GM12878 (cell line): ENCODE measurements at regions not wholly inside any gene's neighbourhood (a gene's known extent, or its start where the extent isn't known, plus 50 kb on each side); places are given as distances from the start of the nearest gene placed in this dataset.

ENCODE experiments used
- ATAC-seq: fragments of 200-7000 bp; cut with Tn5 transposase; 3 replicates; pipeline ENCODE4 v1.9.1; 2020; ENCODE audit warnings: mild to moderate bottlenecking, moderate library complexity
- BruUV-seq: library from RNA; stranded (reverse); fragments of 400-500 nt; replicated peaks from 2 replicates; lab custom pipeline; 2021; lab: Mats Ljungman, UMichigan
- CTCF ChIA-PET: fragments of 300-600 bp; sonication (Branson Sonifier 250); formaldehyde crosslinking; extraction: SDS; loops from one replicate; lab custom pipeline; 2021; ENCODE audit warnings: inconsistent platforms; lab: Yijun Ruan, JAX
- POLR2A ChIA-PET: fragments of 350-600 bp; formaldehyde crosslinking; extraction: SDS; loops from one replicate; lab custom pipeline; 2021; ENCODE audit warnings: inconsistent platforms; lab: Charles Lee
- RAD21 ChIA-PET: fragments of 300-600 bp; sonication (Branson Sonifier 250); formaldehyde crosslinking; loops from one replicate; lab custom pipeline; 2023; ENCODE audit warnings: antibody characterized with exemption; ENCODE audit not compliant: unreplicated experiment; lab: Charles Lee
- SMC1A ChIA-PET: fragments of 300-600 bp; sonication (Branson Sonifier 250); formaldehyde crosslinking; loops from one replicate; lab custom pipeline; 2023; ENCODE audit not compliant: unreplicated experiment, uncharacterized antibody; lab: Charles Lee
- DNase-seq: peaks from one replicate; pipeline ENCODE4 v3.0.0-alpha.2; 2011; ENCODE audit warnings: low read depth, low spot score
- FAIRE-seq: peaks from 3 replicates; lab custom pipeline; 2011; peaks lifted over from hg19 to GRCh38; lab: Jason Lieb, UNC
- H2AFZ ChIP-seq: 2 replicates; pipeline ENCODE4 v1.6.0; 2011; ENCODE audit warnings: low read depth, low read length, control low read depth; ENCODE audit not compliant: control insufficient read depth
- H3K27ac ChIP-seq: 2 replicates; pipeline ENCODE4 v1.5.1; 2011; ENCODE audit warnings: control low read depth; ENCODE audit not compliant: control insufficient read depth, insufficient read depth
- H3K27me3 ChIP-seq, 2 experiments: replicated peaks in 1 of 2; 2 replicates each; pipeline versions ENCODE4 v1.6.0 to v1.6.1; 2011; ENCODE audit warnings: low read length in 1 of 2; ENCODE audit not compliant: control insufficient read depth in 2 of 2, insufficient read depth in 2 of 2
- H3K36me3 ChIP-seq, 2 experiments: 2 replicates each; pipeline ENCODE4 v1.5.1; 2011; ENCODE audit warnings: low read length in 1 of 2; ENCODE audit not compliant: control insufficient read depth in 2 of 2, insufficient read depth in 2 of 2
- H3K4me1 ChIP-seq: 2 replicates; pipeline ENCODE4 v1.6.1; 2011; ENCODE audit warnings: mild to moderate bottlenecking, low read length, moderate library complexity, mixed read lengths; ENCODE audit not compliant: control insufficient read depth, insufficient read depth
- H3K4me2 ChIP-seq: 2 replicates; pipeline ENCODE4 v1.6.0; 2011; ENCODE audit warnings: control low read depth; ENCODE audit not compliant: control insufficient read depth, insufficient read depth
- H3K4me3 ChIP-seq: fragments of 200-600 bp; sonication (generic); 2 replicates; pipeline ENCODE4 v1.5.1; 2016
- H3K79me2 ChIP-seq: 2 replicates; pipeline ENCODE4 v1.6.0; 2011; ENCODE audit warnings: low read length; ENCODE audit not compliant: control insufficient read depth, insufficient read depth
- H3K9ac ChIP-seq: 2 replicates; pipeline ENCODE4 v1.8.0; 2011; ENCODE audit warnings: low read length, control low read depth, mixed read lengths; ENCODE audit not compliant: control insufficient read depth, insufficient read depth
- H3K9me3 ChIP-seq: replicated peaks from 3 replicates; pipeline ENCODE4 v1.5.1; 2011; ENCODE audit warnings: mild to moderate bottlenecking, low read length; ENCODE audit not compliant: control insufficient read depth, insufficient read depth
- H4K20me1 ChIP-seq: 2 replicates; pipeline ENCODE4 v1.6.0; 2011; ENCODE audit not compliant: control insufficient read depth, insufficient read depth
- CBX3 ChIP-seq: fragments of 200-600 bp; sonication (generic); IDR thresholded peaks from 2 replicates; pipeline ENCODE4 v1.6.1; 2016; ENCODE audit warnings: low read depth, borderline replicate concordance
- CREB1 ChIP-seq: IDR thresholded peaks from 2 replicates; pipeline ENCODE4 v1.6.1; 2012; ENCODE audit warnings: low read depth, mild to moderate bottlenecking, inconsistent platforms
- HCFC1 ChIP-seq: fragments of 150-350 bp; IDR thresholded peaks from 2 replicates; pipeline ENCODE4 v1.6.1; 2014; ENCODE audit warnings: low read length
- KLF5 ChIP-seq: fragments of 450-650 bp; IDR thresholded peaks from 2 replicates; pipeline ENCODE4 v1.6.1; 2014; ENCODE audit warnings: mild to moderate bottlenecking; ENCODE audit not compliant: partially characterized antibody
- NR2C2 ChIP-seq: IDR thresholded peaks from 2 replicates; pipeline ENCODE4 v1.6.1; 2011; ENCODE audit warnings: borderline replicate concordance, low read depth; ENCODE audit not compliant: control insufficient read depth, insufficient read length
- RAD21 ChIP-seq: IDR thresholded peaks from 2 replicates; pipeline ENCODE4 v1.6.1; 2011; ENCODE audit warnings: mild to moderate bottlenecking, low read depth, low read length, moderate library complexity; ENCODE audit not compliant: insufficient read depth
- SMARCA5 ChIP-seq: fragments of 450-650 bp; IDR thresholded peaks from 2 replicates; pipeline ENCODE4 v1.6.1; 2017; ENCODE audit warnings: mild to moderate bottlenecking
- SPI1 ChIP-seq: IDR thresholded peaks from 2 replicates; pipeline ENCODE4 v1.6.1; 2011; ENCODE audit warnings: low read depth, mild to moderate bottlenecking, low read length, moderate library complexity, borderline replicate concordance; ENCODE audit not compliant: insufficient read depth
- SREBF1 ChIP-seq: IDR thresholded peaks from 2 replicates; pipeline ENCODE4 v1.6.1; 2012; ENCODE audit warnings: mild to moderate bottlenecking, low read length
- SUZ12 ChIP-seq: fragments of 200-600 bp; sonication (generic); IDR thresholded peaks from one replicate; pipeline ENCODE4 v1.6.1; 2018; ENCODE audit warnings: antibody characterized with exemption, mild to moderate bottlenecking; ENCODE audit not compliant: unreplicated experiment
- ZBED1 ChIP-seq: IDR thresholded peaks from 2 replicates; pipeline ENCODE4 v1.6.1; 2016; ENCODE audit warnings: borderline replicate concordance
- ZNF274 ChIP-seq: IDR thresholded peaks from one replicate; pipeline ENCODE4 v1.8.0; 2011; ENCODE audit not compliant: insufficient read length, insufficient read depth
- WGBS: methylation state at CpG from one replicate; pipeline ENCODE4 v1.1.6; 2016; ENCODE audit warnings: low lambda C conversion rate; ENCODE audit not compliant: insufficient replicate concordance, insufficient coverage; ENCODE audit errors: missing lambda C conversion rate; 5-methylcytosine and 5-hydroxymethylcytosine counted together
- in situ Hi-C: fragments of 300-500 bp; cut with MboI; formaldehyde crosslinking; loops from 9 replicates; pipeline ENCODE4 v1.14.3; 2018; ENCODE audit warnings: mixed read lengths
- intact Hi-C: fragments of 100-400 bp; cut with micrococcal nuclease; formaldehyde crosslinking; loops from one replicate; pipeline ENCODE4 v1.14.2; 2022; ENCODE audit not compliant: unreplicated experiment
- TF ChIP-seq, protein P1 (sequence below): fragments of 450-650 bp; formaldehyde crosslinking; IDR thresholded peaks from 2 replicates; pipeline ENCODE4 v1.5.0; 2022; ENCODE audit warnings: mild to moderate bottlenecking, missing genetic modification characterization
- TF ChIP-seq, protein P2 (sequence below), 3 experiments: IDR thresholded peaks in 2 of 3; conservative IDR thresholded peaks in 1 of 3; 2 replicates each; pipeline ENCODE4 v1.5.1; 2011; ENCODE audit warnings: low read depth in 3 of 3, low read length in 3 of 3, mild to moderate bottlenecking in 3 of 3, control low read depth in 2 of 3, moderate library complexity in 2 of 3, inconsistent platforms in 1 of 3, mixed read lengths in 1 of 3; ENCODE audit not compliant: control insufficient read depth in 2 of 3, insufficient read depth in 1 of 3; ENCODE audit errors: extremely low read depth in 1 of 3

DNA sequence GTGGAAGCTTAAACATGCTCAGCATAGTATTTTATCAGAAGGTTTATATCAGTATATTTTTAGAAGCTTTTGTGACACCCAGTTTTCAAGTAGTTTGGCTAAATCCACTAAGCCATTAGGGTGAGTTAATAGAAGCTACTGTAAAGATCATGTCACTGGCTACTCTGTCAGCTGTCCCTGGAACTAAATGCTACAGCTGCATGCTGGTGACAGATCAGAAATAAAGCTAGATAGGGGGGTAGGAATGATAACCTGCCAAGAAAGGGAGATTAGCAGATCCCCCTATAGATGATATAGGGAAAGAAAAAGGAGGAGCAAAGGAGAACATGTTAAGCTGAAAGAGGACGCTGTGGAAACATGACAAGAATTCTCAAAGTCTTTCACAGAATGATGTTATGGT is 363.2 kb downstream of the QKI start:
- Histone ChIP-seq H3K27ac (no peak overlapping the region), H2AFZ (no peak overlapping the region), H3K27me3 (no peaks in the 10 kb centered on the region), H3K4me3 (no peak overlapping the region), H3K9me3 (no peaks in the 10 kb centered on the region), H3K4me1 (peaks cover 5% of the 10 kb centered on the region), H3K36me3 (no peaks in the 10 kb centered on the region), H3K4me2 (no peak overlapping the region), H4K20me1 (no peaks in the 10 kb centered on the region), H3K79me2 (no peaks in the 10 kb centered on the region), H3K9ac (no peak overlapping the region)
- BruUV-seq, result no TSS peak
- POLR2A ChIA-PET, result no interaction called here
- no peak for DNase-seq
- RAD21 ChIA-PET, result no interaction called here
- in situ Hi-C loops (no loop called here), intact Hi-C loops (no loop called here)
- 100% methylated on average over 1 of the region's 1 CpG for WGBS
- TF ChIP-seq KLF5, result no peak
- no peak for TF ChIP-seq ZNF274
- TF ChIP-seq, protein P1, sequence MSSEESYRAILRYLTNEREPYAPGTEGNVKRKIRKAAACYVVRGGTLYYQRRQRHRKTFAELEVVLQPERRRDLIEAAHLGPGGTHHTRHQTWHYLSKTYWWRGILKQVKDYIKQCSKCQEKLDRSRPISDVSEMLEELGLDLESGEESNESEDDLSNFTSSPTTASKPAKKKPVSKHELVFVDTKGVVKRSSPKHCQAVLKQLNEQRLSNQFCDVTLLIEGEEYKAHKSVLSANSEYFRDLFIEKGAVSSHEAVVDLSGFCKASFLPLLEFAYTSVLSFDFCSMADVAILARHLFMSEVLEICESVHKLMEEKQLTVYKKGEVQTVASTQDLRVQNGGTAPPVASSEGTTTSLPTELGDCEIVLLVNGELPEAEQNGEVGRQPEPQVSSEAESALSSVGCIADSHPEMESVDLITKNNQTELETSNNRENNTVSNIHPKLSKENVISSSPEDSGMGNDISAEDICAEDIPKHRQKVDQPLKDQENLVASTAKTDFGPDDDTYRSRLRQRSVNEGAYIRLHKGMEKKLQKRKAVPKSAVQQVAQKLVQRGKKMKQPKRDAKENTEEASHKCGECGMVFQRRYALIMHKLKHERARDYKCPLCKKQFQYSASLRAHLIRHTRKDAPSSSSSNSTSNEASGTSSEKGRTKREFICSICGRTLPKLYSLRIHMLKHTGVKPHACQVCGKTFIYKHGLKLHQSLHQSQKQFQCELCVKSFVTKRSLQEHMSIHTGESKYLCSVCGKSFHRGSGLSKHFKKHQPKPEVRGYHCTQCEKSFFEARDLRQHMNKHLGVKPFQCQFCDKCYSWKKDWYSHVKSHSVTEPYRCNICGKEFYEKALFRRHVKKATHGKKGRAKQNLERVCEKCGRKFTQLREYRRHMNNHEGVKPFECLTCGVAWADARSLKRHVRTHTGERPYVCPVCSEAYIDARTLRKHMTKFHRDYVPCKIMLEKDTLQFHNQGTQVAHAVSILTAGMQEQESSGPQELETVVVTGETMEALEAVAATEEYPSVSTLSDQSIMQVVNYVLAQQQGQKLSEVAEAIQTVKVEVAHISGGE (CRISPR knock-in tag), result no peak
- TF ChIP-seq, protein P2, sequence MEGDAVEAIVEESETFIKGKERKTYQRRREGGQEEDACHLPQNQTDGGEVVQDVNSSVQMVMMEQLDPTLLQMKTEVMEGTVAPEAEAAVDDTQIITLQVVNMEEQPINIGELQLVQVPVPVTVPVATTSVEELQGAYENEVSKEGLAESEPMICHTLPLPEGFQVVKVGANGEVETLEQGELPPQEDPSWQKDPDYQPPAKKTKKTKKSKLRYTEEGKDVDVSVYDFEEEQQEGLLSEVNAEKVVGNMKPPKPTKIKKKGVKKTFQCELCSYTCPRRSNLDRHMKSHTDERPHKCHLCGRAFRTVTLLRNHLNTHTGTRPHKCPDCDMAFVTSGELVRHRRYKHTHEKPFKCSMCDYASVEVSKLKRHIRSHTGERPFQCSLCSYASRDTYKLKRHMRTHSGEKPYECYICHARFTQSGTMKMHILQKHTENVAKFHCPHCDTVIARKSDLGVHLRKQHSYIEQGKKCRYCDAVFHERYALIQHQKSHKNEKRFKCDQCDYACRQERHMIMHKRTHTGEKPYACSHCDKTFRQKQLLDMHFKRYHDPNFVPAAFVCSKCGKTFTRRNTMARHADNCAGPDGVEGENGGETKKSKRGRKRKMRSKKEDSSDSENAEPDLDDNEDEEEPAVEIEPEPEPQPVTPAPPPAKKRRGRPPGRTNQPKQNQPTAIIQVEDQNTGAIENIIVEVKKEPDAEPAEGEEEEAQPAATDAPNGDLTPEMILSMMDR (IDR thresholded peaks at IDR 0.05 in 2 of 3, conservative IDR thresholded peaks at IDR 0.05 in 1 of 3; ENCODE audit: control insufficient read depth in 2 of 3, extremely low read depth in 1 of 3, insufficient read depth in 1 of 3, low read depth in 3 of 3, low read length in 3 of 3), result no peak
- TF ChIP-seq SREBF1, result no peak
- TF ChIP-seq RAD21, result no peak
- TF ChIP-seq NR2C2, result no peak
- TF ChIP-seq ZBED1, result no peak
- no peak for TF ChIP-seq SUZ12
- TF ChIP-seq HCFC1, result no peak
- TF ChIP-seq CBX3, result no peak
- TF ChIP-seq SPI1, result no peak
- no peak for TF ChIP-seq SMARCA5
- TF ChIP-seq CREB1, result no peak
- ATAC-seq, result no peak
- CTCF ChIA-PET, result no interaction called here
- SMC1A ChIA-PET, result interaction anchor here (1.0 kb wide), 1 partner anchor 32 kb away, joined by 4 read pairs; no protein-coding TSS in a partner anchor
- FAIRE-seq, result no peak
